DMS153 treated with DMSO at 0.1 percent for 48 hours (cell line): ENCODE measurements at regions not wholly inside any gene's neighbourhood (a gene's known extent, or its start where the extent isn't known, plus 50 kb on each side); places are given as distances from the start of the nearest gene placed in this dataset.

Experiments
- DNase-seq: peaks from one replicate; lab custom pipeline; 2025; ENCODE audit not compliant: unreplicated experiment; lab: John Stamatoyannopoulos, UW

- no peak for DNase-seq
Observed at GRCh38 chr15:68871507-68871906, 50.8 kb upstream of the ANP32A start.

DNA sequence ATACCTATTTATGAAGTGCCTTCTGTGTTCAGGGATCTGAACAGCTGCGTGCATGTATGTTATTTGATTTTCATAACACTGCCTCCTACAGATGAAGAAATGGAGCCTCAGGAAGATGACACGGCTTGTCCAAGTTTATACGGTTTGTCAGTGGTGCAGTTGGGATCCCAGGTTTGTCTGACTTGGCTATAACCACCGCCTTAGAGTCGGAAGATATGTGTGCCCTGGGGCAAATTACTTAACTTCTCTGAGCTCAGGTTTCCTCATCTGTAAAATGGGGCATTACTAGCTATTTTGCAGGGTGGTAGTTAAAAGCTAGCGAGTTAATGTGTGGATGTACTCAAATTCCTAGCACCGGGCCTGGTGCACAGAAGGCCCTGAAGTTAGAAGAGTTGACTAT lies 54.1 kb upstream of the ANP32A start:
- no peak for DNase-seq

DNA sequence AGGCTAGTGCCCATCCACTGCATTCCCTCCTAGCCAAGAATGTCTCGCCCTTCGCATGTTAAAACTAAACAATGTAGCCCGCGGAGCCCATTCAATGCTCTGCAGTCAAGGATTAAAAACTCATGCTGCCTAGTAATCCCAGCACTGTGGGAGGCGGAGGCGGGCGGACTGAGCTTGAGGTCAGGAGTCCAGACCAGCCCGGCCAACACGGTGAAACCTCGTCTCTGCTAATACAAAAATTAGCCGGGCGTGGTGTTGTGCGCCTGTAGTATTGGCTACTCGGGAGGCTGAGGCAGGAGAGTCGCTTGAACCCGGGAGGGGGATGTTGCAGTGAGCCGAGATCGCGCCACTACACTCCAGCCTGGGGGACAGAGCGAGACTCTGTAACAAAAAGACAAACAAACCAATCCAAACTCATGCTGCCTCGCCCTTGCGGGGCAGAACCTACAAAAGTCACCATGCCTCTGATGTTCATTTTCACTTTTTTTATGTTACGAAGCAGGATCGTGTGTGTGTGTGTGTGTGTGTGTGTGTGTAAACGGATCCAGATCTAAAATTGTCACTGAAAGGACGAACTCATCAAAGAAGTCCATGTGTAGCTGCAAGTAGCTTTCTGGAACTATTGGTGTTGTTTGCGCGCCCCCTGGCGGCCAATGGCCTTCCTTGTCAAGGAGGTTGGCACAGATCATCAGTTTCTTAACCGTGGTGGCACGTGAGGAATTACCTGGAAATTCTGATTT lies 54.8 kb upstream of the SPESP1 start:
- peak; percentile 19 for DNase-seq

- DNase-seq: no peak
Observed at GRCh38 chr15:68877626-68878025, 52.7 kb upstream of the SPESP1 start.

DNA sequence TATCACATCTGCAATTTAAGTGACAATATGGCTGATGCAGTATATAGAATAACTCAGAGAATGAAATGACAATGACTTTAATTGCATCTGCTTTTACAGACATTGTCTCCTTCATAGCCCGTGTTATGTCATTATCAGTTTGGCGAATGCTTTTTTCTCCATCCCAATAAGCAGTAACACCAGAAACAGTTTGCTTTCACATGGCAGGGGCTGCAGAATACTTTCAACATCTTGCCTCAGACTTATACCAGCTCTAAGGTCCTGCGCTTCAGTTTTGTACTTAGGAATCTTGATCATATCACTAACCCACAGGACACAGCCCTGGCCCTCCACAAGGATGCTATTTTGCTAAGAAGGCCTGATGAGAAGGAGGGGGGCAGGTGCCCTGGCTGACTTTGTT lies 49.9 kb upstream of the SPESP1 start:
- no peak for DNase-seq
